ENCODE measurements at regions not wholly inside any gene's neighbourhood (a gene's known extent, or its start where the extent isn't known, plus 50 kb on each side); places are given as distances from the start of the nearest gene placed in this dataset.

- Histone ChIP-seq H4K20me1 (ENCODE audit: insufficient read depth) (no peaks in the 10 kb centered on the region), H3K4me2 (ENCODE audit: low read length) (no peak overlapping the region), H2AFZ (ENCODE audit: low read depth, low read length) (no peak overlapping the region)
Measured at GRCh38 chr2:140178234-140178633, 1398.0 kb upstream of the NXPH2 start.

GRCh38 chr2:140177086-140177485 lies 1396.9 kb upstream of the NXPH2 start:
- Histone ChIP-seq H3K4me3 (ENCODE audit: low read length) (no peak overlapping the region), H2AFZ (ENCODE audit: low read depth, low read length) (no peak overlapping the region), H3F3A (ENCODE audit: insufficient read depth, low read length, poor library complexity, severe bottlenecking) (peaks cover 2% of the 10 kb centered on the region), H3K4me2 (ENCODE audit: low read length) (no peak overlapping the region), H3K9me3 (ENCODE audit: low read length) (no peaks in the 10 kb centered on the region), H3K36me3 (ENCODE audit: insufficient read depth, low read length) (no peaks in the 10 kb centered on the region), H4K20me1 (ENCODE audit: insufficient read depth) (no peaks in the 10 kb centered on the region), H3K9ac (ENCODE audit: low read length) (no peak overlapping the region), H3K27ac (ENCODE audit: low read length) (no peak overlapping the region), H3K79me2 (replicated peaks; ENCODE audit: insufficient read depth, low read length) (no peaks in the 10 kb centered on the region), H3K27me3 (ENCODE audit: insufficient read depth, low read depth, low read length) (no peaks in the 10 kb centered on the region), H3K9me2 (ENCODE audit: insufficient read depth, low read length) (no peaks in the 10 kb centered on the region)
- TF ChIP-seq REST (IDR thresholded peaks at IDR 0.05; ENCODE audit: borderline replicate concordance): no peak
- TF ChIP-seq TAF1 (IDR thresholded peaks at IDR 0.05; ENCODE audit: low read depth): no peak
- no peak for TF ChIP-seq SMC3 (conservative IDR thresholded peaks at IDR 0.05; ENCODE audit: poor library complexity)

More at GRCh38 chr2:140178234-140178633, 1398.0 kb upstream of the NXPH2 start:
- no peaks in the 10 kb centered on the region for H3F3A ChIP-seq (ENCODE audit: insufficient read depth, low read length, poor library complexity, severe bottlenecking)
- H3K9me2 ChIP-seq (ENCODE audit: insufficient read depth, low read length): no peaks in the 10 kb centered on the region
- H3K27me3 ChIP-seq (ENCODE audit: insufficient read depth, low read depth, low read length): no peaks in the 10 kb centered on the region
- no peaks in the 10 kb centered on the region for H3K79me2 ChIP-seq (replicated peaks; ENCODE audit: insufficient read depth, low read length)
- H3K27ac ChIP-seq (ENCODE audit: low read length): no peak overlapping the region
- H3K36me3 ChIP-seq (ENCODE audit: insufficient read depth, low read length): no peaks in the 10 kb centered on the region
- H3K9ac ChIP-seq (ENCODE audit: low read length): no peak overlapping the region
- no peak overlapping the region for H3K4me3 ChIP-seq (ENCODE audit: low read length)
- TF ChIP-seq EZH2 (IDR thresholded peaks at IDR 0.05; ENCODE audit: borderline replicate concordance, insufficient read depth, low read length, poor library complexity, severe bottlenecking) (no peak), CTCF (IDR thresholded peaks at IDR 0.05; ENCODE audit: poor library complexity, severe bottlenecking) (no peak), MXI1 (conservative IDR thresholded peaks at IDR 0.05; ENCODE audit: poor library complexity, severe bottlenecking) (no peak), REST (IDR thresholded peaks at IDR 0.05; ENCODE audit: borderline replicate concordance) (no peak), TAF1 (IDR thresholded peaks at IDR 0.05; ENCODE audit: low read depth) (no peak), SMC3 (conservative IDR thresholded peaks at IDR 0.05; ENCODE audit: poor library complexity) (no peak), EP300 (conservative IDR thresholded peaks at IDR 0.05; ENCODE audit: poor library complexity, severe bottlenecking) (no peak), POLR2AphosphoS5 (IDR thresholded peaks at IDR 0.05) (no peak), RAD21 (conservative IDR thresholded peaks at IDR 0.05) (no peak)
- no peaks in the 10 kb centered on the region for H3K9me3 ChIP-seq (ENCODE audit: low read length)
